ENCODE measurements at regions not wholly inside any gene's neighbourhood (a gene's known extent, or its start where the extent isn't known, plus 50 kb on each side); places are given as distances from the start of the nearest gene placed in this dataset.

- no peak for TF ChIP-seq POLR2A (IDR thresholded peaks at IDR 0.05)
- TF ChIP-seq, protein P1, sequence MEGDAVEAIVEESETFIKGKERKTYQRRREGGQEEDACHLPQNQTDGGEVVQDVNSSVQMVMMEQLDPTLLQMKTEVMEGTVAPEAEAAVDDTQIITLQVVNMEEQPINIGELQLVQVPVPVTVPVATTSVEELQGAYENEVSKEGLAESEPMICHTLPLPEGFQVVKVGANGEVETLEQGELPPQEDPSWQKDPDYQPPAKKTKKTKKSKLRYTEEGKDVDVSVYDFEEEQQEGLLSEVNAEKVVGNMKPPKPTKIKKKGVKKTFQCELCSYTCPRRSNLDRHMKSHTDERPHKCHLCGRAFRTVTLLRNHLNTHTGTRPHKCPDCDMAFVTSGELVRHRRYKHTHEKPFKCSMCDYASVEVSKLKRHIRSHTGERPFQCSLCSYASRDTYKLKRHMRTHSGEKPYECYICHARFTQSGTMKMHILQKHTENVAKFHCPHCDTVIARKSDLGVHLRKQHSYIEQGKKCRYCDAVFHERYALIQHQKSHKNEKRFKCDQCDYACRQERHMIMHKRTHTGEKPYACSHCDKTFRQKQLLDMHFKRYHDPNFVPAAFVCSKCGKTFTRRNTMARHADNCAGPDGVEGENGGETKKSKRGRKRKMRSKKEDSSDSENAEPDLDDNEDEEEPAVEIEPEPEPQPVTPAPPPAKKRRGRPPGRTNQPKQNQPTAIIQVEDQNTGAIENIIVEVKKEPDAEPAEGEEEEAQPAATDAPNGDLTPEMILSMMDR (IDR thresholded peaks at IDR 0.05 in 4 of 5, conservative IDR thresholded peaks at IDR 0.05 in 1 of 5): no peak
- in situ Hi-C loops (cut with MboI; ENCODE audit: low sequenced_read_pairs in 4 of 4): no loop called here
- Histone ChIP-seq H3K4me3 (no peak overlapping the region), H3K9me3 (no peaks in the 10 kb centered on the region), H3K36me3 (no peaks in the 10 kb centered on the region), H3K27me3 (peaks cover 0 to 3% (median 0%) of the 10 kb centered on the region in 3 donors), H3K4me1 (no peaks in the 10 kb centered on the region), H3K27ac (no peak overlapping the region)
- ATAC-seq (no peak), DNase-seq (no peak)
- intact Hi-C loops (cut with DNase I; ENCODE audit: low total_unique reads): no loop called here
Measured at GRCh38 chr12:107406932-107407331, 278.7 kb upstream of the PWP1 start.

DNA sequence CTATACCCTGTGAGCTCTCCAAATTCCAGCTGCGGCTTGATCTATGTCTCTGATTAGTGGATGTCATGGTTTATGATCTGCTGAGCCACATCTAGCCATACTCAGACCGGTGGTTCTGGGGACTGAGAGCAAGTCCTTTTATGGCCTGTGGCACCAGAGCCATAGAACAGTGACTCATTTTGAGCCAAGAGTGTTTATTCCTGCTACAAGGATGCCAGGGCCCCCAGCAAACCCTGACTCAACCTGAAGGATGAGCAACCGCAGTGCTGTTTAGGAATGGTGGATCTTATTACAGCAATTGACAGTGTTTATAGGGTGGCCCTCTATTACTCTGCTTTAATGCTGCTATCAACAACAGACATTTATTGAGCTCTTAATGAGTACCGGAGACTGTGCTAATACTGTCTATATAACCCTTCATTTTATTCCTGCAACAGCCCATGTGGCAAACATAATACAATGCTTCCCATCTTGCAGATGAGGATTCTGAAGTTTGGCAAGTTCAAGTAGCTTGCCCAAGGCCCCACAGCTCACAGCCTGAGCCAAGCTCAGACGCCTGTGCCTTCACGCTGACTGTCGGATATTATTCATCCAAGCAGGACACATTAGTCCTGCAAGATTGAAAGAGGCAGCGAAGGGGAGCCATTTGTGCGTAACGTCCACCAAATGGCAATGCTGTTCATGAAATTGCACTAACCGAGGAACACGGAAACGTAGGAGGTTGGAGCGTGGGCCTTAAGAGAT lies 273.6 kb upstream of the PWP1 start:
- DNase-seq (no peak), ATAC-seq (no peak)
- peaks cover 0 to 3% (median 0%) of the 10 kb centered on the region in 3 donors for H3K27me3 ChIP-seq
- H3K36me3 ChIP-seq: no peaks in the 10 kb centered on the region
- H3K27ac ChIP-seq: no peak overlapping the region
- in situ Hi-C loops (cut with MboI; ENCODE audit: low sequenced_read_pairs in 4 of 4) (no loop called here), intact Hi-C loops (cut with DNase I; ENCODE audit: low total_unique reads) (no loop called here)
- no peak overlapping the region for H3K4me3 ChIP-seq
- no peaks in the 10 kb centered on the region for H3K4me1 ChIP-seq
- TF ChIP-seq, protein P1 (IDR thresholded peaks at IDR 0.05 in 4 of 5, conservative IDR thresholded peaks at IDR 0.05 in 1 of 5): no peak
- no peak for TF ChIP-seq POLR2A (IDR thresholded peaks at IDR 0.05)
- H3K9me3 ChIP-seq: no peaks in the 10 kb centered on the region

DNA sequence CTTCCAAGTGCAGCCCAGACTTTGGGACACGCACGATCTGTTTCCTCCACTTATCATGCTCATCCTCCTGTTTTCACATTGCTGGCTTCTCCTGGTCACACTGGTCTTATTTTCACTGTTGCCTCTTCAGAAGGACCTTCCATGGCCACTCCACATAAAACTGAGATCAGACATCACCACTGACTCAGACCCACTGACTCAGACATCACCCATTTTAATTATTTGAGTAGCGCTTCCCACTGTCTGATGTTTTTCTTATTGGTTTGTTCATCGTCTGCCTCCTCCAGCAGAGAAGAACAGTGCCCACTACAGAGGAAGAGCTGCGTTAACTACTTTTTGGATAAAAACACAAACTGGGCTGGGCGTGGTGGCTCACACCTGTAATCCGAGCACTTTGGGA lies 270.5 kb upstream of the PWP1 start:
- H3K27me3 ChIP-seq: no peaks in the 10 kb centered on the region
- TF ChIP-seq, protein P1 (IDR thresholded peaks at IDR 0.05 in 4 of 5, conservative IDR thresholded peaks at IDR 0.05 in 1 of 5): no peak
- TF ChIP-seq POLR2A (IDR thresholded peaks at IDR 0.05): no peak
- H3K4me1 ChIP-seq: no peaks in the 10 kb centered on the region
- H3K4me3 ChIP-seq: no peak overlapping the region
- H3K36me3 ChIP-seq: no peaks in the 10 kb centered on the region
- H3K27ac ChIP-seq: no peak overlapping the region
- in situ Hi-C loops (cut with MboI; ENCODE audit: low sequenced_read_pairs in 4 of 4): no loop called here
- ATAC-seq (no peak), DNase-seq (no peak)
- intact Hi-C loops (cut with DNase I; ENCODE audit: low total_unique reads): no loop called here
- H3K9me3 ChIP-seq: no peaks in the 10 kb centered on the region

GRCh38 chr12:107415834-107416233 lies 269.8 kb upstream of the PWP1 start:
- intact Hi-C loops (cut with DNase I; ENCODE audit: low total_unique reads): no loop called here
- Histone ChIP-seq H3K27ac (no peak overlapping the region), H3K4me3 (no peak overlapping the region), H3K36me3 (no peaks in the 10 kb centered on the region), H3K4me1 (no peaks in the 10 kb centered on the region), H3K9me3 (no peaks in the 10 kb centered on the region), H3K27me3 (no peaks in the 10 kb centered on the region)
- TF ChIP-seq POLR2A (IDR thresholded peaks at IDR 0.05): no peak
- TF ChIP-seq, protein P1 (IDR thresholded peaks at IDR 0.05 in 4 of 5, conservative IDR thresholded peaks at IDR 0.05 in 1 of 5): no peak
- in situ Hi-C loops (cut with MboI; ENCODE audit: low sequenced_read_pairs in 4 of 4): no loop called here
- ATAC-seq: no peak
- DNase-seq: no peak

GRCh38 chr12:107417004-107417403 lies 268.6 kb upstream of the PWP1 start:
- intact Hi-C loops (cut with DNase I; ENCODE audit: low total_unique reads): no loop called here
- H3K4me1 ChIP-seq: no peaks in the 10 kb centered on the region
- no peak for TF ChIP-seq POLR2A (IDR thresholded peaks at IDR 0.05)
- TF ChIP-seq, protein P1 (IDR thresholded peaks at IDR 0.05 in 4 of 5, conservative IDR thresholded peaks at IDR 0.05 in 1 of 5): no peak
- no peaks in the 10 kb centered on the region for H3K36me3 ChIP-seq
- in situ Hi-C loops (cut with MboI; ENCODE audit: low sequenced_read_pairs in 4 of 4): no loop called here
- H3K9me3 ChIP-seq: no peaks in the 10 kb centered on the region
- H3K27me3 ChIP-seq: no peaks in the 10 kb centered on the region
- DNase-seq: no peak
- ATAC-seq: no peak
- H3K27ac ChIP-seq: no peak overlapping the region
- no peak overlapping the region for H3K4me3 ChIP-seq

Data from gastrocnemius medialis (tissue), 4 donors.